GM23338 (cell line): ENCODE measurements at regions not wholly inside any gene's neighbourhood (a gene's known extent, or its start where the extent isn't known, plus 50 kb on each side); places are given as distances from the start of the nearest gene placed in this dataset.

Source experiments
- ATAC-seq: fragments of 200-7000 bp; cut with Tn5 transposase; 3 replicates; pipeline ENCODE4 v1.9.1; 2020
- DNase-seq: peaks from one replicate; pipeline ENCODE4 v3.0.0-alpha.2; 2015; ENCODE audit warnings: low spot score
- H2AFZ ChIP-seq: fragments of 200-600 bp; sonication (generic); 2 replicates; pipeline ENCODE4 v1.8.0; 2016; ENCODE audit warnings: antibody characterized with exemption, mild to moderate bottlenecking, moderate library complexity
- H3F3A ChIP-seq: fragments of 200-600 bp; sonication (generic); replicated peaks from 2 replicates; pipeline ENCODE4 v1.8.0; 2017; ENCODE audit warnings: antibody characterized with exemption, mixed run types, low read depth
- H3K27ac ChIP-seq: fragments of 200-600 bp; sonication (generic); 2 replicates; pipeline ENCODE4 v1.6.1; 2016; ENCODE audit warnings: low read depth
- H3K27me3 ChIP-seq: fragments of 200-600 bp; sonication (generic); 2 replicates; pipeline ENCODE4 v1.8.0; 2016; ENCODE audit warnings: mild to moderate bottlenecking, mixed run types, moderate library complexity; ENCODE audit not compliant: insufficient read depth
- H3K36me3 ChIP-seq: fragments of 200-600 bp; sonication (generic); 2 replicates; pipeline ENCODE4 v1.8.0; 2016; ENCODE audit warnings: mild to moderate bottlenecking; ENCODE audit not compliant: insufficient read depth
- H3K4me1 ChIP-seq: fragments of 200-600 bp; sonication (generic); 2 replicates; pipeline ENCODE4 v1.8.0; 2016; ENCODE audit warnings: mild to moderate bottlenecking, moderate library complexity; ENCODE audit not compliant: insufficient read depth
- H3K4me2 ChIP-seq: fragments of 200-600 bp; sonication (generic); 2 replicates; pipeline ENCODE4 v1.7.1; 2017; ENCODE audit warnings: mixed run types
- H3K4me3 ChIP-seq: fragments of 200-600 bp; sonication (generic); 2 replicates; pipeline ENCODE4 v1.6.1; 2016; ENCODE audit warnings: mixed run types
- H3K79me2 ChIP-seq: fragments of 200-600 bp; sonication (generic); replicated peaks from 2 replicates; pipeline ENCODE4 v1.8.0; 2017; ENCODE audit warnings: mild to moderate bottlenecking; ENCODE audit not compliant: insufficient read depth
- H3K9me2 ChIP-seq: fragments of 200-600 bp; sonication (generic); 2 replicates; pipeline ENCODE4 v1.8.0; 2017; ENCODE audit not compliant: insufficient read depth
- H4K20me1 ChIP-seq: fragments of 200-600 bp; sonication (generic); replicated peaks from 2 replicates; pipeline ENCODE4 v1.8.0; 2017; ENCODE audit warnings: mild to moderate bottlenecking; ENCODE audit not compliant: insufficient read depth
- H3K27ac Mint-ChIP-seq: 2 replicates; pipeline ENCODE4 v1.8.0; 2020; ENCODE audit warnings: inconsistent platforms, mild to moderate bottlenecking, moderate library complexity, mixed read lengths
- H3K27me3 Mint-ChIP-seq: 3 replicates; pipeline ENCODE4 v1.8.0; 2022; ENCODE audit warnings: low read depth, mild to moderate bottlenecking, moderate library complexity, mixed read lengths, inconsistent platforms; ENCODE audit not compliant: insufficient read depth, poor library complexity
- H3K36me3 Mint-ChIP-seq: 3 replicates; pipeline ENCODE4 v1.8.0; 2021; ENCODE audit warnings: low read depth, mild to moderate bottlenecking, inconsistent platforms, moderate library complexity, mixed read lengths
- H3K4me1 Mint-ChIP-seq: 3 replicates; pipeline ENCODE4 v1.8.0; 2020; ENCODE audit warnings: mild to moderate bottlenecking, inconsistent platforms, mixed read lengths
- H3K4me3 Mint-ChIP-seq: 3 replicates; pipeline ENCODE4 v1.8.0; 2021; ENCODE audit warnings: moderate library complexity, mild to moderate bottlenecking, inconsistent platforms, mixed read lengths
- H3K9me3 Mint-ChIP-seq: 3 replicates; pipeline ENCODE4 v1.8.0; 2020; ENCODE audit warnings: moderate library complexity, mild to moderate bottlenecking, inconsistent platforms, mixed read lengths
- EZH2 ChIP-seq: fragments of 200-600 bp; sonication (generic); IDR thresholded peaks from one replicate; pipeline ENCODE4 v1.8.0; 2017; ENCODE audit warnings: antibody characterized with exemption, mild to moderate bottlenecking, low read depth; ENCODE audit not compliant: unreplicated experiment
- EZH2phosphoT487 ChIP-seq: fragments of 200-600 bp; sonication (generic); IDR thresholded peaks from one replicate; pipeline ENCODE4 v1.8.1; 2018; ENCODE audit warnings: antibody characterized with exemption; ENCODE audit not compliant: unreplicated experiment
- JUNB ChIP-seq: IDR thresholded peaks from one replicate; pipeline ENCODE4 v1.6.1; 2016; ENCODE audit warnings: antibody characterized with exemption; ENCODE audit not compliant: unreplicated experiment
- STAT1 ChIP-seq: IDR thresholded peaks from one replicate; pipeline ENCODE4 v1.6.1; 2016; ENCODE audit warnings: antibody characterized with exemption; ENCODE audit not compliant: unreplicated experiment
- ZNF114 ChIP-seq: fragments of 250-450 bp; sonication (Bioruptor Pico); IDR thresholded peaks from 2 replicates; pipeline ENCODE4 v1.5.0; 2020; ENCODE audit warnings: mild to moderate bottlenecking, moderate library complexity
- TF ChIP-seq, protein P1 (sequence below): IDR thresholded peaks from one replicate; pipeline ENCODE4 v1.6.1; 2018; ENCODE audit warnings: antibody characterized with exemption; ENCODE audit not compliant: unreplicated experiment
- TF ChIP-seq, protein P2 (sequence below), 2 experiments: fragments of 200-600 bp in 1 of 2; sonication (generic) in 1 of 2; conservative IDR thresholded peaks; 2 replicates each; pipeline versions ENCODE4 v1.5.1 to v1.6.1; 2016 to 2017; ENCODE audit warnings: antibody characterized with exemption in 2 of 2, low read depth in 2 of 2, mild to moderate bottlenecking in 2 of 2, moderate library complexity in 1 of 2

- TF ChIP-seq, protein P1, sequence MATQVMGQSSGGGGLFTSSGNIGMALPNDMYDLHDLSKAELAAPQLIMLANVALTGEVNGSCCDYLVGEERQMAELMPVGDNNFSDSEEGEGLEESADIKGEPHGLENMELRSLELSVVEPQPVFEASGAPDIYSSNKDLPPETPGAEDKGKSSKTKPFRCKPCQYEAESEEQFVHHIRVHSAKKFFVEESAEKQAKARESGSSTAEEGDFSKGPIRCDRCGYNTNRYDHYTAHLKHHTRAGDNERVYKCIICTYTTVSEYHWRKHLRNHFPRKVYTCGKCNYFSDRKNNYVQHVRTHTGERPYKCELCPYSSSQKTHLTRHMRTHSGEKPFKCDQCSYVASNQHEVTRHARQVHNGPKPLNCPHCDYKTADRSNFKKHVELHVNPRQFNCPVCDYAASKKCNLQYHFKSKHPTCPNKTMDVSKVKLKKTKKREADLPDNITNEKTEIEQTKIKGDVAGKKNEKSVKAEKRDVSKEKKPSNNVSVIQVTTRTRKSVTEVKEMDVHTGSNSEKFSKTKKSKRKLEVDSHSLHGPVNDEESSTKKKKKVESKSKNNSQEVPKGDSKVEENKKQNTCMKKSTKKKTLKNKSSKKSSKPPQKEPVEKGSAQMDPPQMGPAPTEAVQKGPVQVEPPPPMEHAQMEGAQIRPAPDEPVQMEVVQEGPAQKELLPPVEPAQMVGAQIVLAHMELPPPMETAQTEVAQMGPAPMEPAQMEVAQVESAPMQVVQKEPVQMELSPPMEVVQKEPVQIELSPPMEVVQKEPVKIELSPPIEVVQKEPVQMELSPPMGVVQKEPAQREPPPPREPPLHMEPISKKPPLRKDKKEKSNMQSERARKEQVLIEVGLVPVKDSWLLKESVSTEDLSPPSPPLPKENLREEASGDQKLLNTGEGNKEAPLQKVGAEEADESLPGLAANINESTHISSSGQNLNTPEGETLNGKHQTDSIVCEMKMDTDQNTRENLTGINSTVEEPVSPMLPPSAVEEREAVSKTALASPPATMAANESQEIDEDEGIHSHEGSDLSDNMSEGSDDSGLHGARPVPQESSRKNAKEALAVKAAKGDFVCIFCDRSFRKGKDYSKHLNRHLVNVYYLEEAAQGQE: no peak
- TF ChIP-seq EZH2phosphoT487 (no peak), ZNF114 (no peak), JUNB (no peak), EZH2 (no peak)
- TF ChIP-seq, protein P2, sequence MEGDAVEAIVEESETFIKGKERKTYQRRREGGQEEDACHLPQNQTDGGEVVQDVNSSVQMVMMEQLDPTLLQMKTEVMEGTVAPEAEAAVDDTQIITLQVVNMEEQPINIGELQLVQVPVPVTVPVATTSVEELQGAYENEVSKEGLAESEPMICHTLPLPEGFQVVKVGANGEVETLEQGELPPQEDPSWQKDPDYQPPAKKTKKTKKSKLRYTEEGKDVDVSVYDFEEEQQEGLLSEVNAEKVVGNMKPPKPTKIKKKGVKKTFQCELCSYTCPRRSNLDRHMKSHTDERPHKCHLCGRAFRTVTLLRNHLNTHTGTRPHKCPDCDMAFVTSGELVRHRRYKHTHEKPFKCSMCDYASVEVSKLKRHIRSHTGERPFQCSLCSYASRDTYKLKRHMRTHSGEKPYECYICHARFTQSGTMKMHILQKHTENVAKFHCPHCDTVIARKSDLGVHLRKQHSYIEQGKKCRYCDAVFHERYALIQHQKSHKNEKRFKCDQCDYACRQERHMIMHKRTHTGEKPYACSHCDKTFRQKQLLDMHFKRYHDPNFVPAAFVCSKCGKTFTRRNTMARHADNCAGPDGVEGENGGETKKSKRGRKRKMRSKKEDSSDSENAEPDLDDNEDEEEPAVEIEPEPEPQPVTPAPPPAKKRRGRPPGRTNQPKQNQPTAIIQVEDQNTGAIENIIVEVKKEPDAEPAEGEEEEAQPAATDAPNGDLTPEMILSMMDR (conservative IDR thresholded peaks at IDR 0.05; ENCODE audit: low read depth in 2 of 2): no peak
Measured at GRCh38 chr5:5665225-5666075, 243.0 kb downstream of the ICE1 start (continued).

DNA sequence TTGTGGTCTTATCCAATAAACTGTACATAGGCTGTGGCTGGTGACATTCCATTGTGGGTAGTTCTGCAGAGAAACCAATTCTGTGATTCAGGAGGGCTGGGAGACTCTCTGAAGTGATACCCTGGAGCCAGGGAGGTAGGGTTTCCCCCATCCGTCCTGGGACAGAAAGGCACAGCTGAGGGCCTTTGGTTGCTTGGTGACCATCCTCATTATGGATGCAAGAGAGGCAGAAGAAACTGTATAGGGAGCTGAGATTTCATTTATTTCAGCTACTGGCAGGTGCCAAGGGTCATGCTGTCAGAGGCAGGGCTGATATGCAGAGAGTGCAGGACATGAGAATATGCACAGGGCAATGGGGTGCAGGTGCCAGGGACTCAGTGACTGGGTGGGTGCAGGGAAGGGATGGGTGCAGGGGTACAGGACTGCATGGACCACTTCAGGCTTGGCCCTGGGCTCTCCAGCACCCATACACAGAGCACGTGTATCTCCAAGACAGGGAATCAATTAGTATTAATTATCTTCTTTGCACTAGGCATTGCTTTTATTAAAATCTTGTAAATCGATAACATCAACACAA is 236.5 kb downstream of the ICE1 start:
- Histone ChIP-seq H3K4me1 (no peaks in the 10 kb centered on the region), H3K4me2 (no peak overlapping the region), H4K20me1 (no peaks in the 10 kb centered on the region), H3K79me2 (no peaks in the 10 kb centered on the region), H3K27me3 (no peaks in the 10 kb centered on the region), H3F3A (no peaks in the 10 kb centered on the region), H3K4me3 (no peak overlapping the region), H3K27ac (no peak overlapping the region), H2AFZ (no peak overlapping the region), H3K36me3 (no peaks in the 10 kb centered on the region), H3K9me2 (0 out of 2 replicates have a peak, but pooled peaks cover 5% of the 10 kb centered on the region)
- no peaks in the 10 kb centered on the region for H3K9me3 Mint-ChIP-seq
- H3K27ac Mint-ChIP-seq: no peak overlapping the region
- H3K4me3 Mint-ChIP-seq: no peak overlapping the region
- H3K36me3 Mint-ChIP-seq: no peaks in the 10 kb centered on the region
- ATAC-seq (no peak), DNase-seq (no peak)
- H3K4me1 Mint-ChIP-seq: 0 out of 3 replicates have a peak, but pooled peaks cover 2% of the 10 kb centered on the region
- H3K27me3 Mint-ChIP-seq: peaks cover 3% of the 10 kb centered on the region
- TF ChIP-seq, protein P1: no peak
- TF ChIP-seq STAT1: no peak
- TF ChIP-seq ZNF114: no peak
